GM19468 (cell line): ENCODE measurements at regions not wholly inside any gene's neighbourhood (a gene's known extent, or its start where the extent isn't known, plus 50 kb on each side); places are given as distances from the start of the nearest gene placed in this dataset.

Source experiments
- ATAC-seq: cut with Tn5 transposase; IDR thresholded peaks from one replicate; pipeline ENCODE4 v1.9.1; 2021; ENCODE audit warnings: mild to moderate bottlenecking, moderate library complexity, moderate number of reproducible peaks; ENCODE audit not compliant: unreplicated experiment; ENCODE audit errors: extremely low read depth

DNA sequence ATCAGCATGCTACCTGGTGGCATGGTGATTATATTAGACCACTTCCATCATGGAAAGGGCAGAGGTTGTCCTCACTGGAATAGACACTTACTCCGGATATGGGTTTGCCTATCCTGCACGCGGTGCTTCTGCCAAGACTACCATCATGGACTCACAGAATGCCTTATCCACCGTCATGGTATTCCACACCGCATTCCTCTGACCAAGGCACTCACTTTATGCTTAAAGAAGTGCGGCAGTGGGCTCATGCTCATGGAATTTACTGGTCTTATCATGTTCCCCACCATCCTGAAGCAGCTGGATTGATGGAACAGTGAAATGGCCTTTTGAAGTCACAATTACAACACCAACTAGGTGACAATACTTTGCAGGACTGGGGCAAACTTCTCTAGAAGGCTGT is 109.2 kb upstream of the DRD2 start:
- ATAC-seq, result no peak

DNA sequence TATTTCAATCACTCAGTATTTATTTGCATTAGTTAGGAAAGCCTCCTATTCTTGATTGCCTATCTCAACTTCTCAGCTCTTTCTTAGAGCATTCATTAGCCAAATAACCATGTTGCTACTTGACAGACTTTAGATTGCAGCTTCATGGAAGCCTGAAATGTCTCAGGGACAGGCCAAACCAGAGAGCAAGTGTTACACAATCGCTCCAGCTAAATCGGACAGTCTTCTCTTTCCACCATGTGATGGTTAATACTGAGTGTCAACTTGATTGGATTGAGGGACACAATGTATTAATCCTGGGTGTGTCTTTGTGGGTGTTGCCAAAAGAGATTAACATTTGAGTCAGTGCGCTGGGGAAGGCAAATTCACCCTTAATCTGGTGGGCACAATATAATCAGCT is 106.5 kb upstream of the DRD2 start:
- no peak for ATAC-seq

DNA sequence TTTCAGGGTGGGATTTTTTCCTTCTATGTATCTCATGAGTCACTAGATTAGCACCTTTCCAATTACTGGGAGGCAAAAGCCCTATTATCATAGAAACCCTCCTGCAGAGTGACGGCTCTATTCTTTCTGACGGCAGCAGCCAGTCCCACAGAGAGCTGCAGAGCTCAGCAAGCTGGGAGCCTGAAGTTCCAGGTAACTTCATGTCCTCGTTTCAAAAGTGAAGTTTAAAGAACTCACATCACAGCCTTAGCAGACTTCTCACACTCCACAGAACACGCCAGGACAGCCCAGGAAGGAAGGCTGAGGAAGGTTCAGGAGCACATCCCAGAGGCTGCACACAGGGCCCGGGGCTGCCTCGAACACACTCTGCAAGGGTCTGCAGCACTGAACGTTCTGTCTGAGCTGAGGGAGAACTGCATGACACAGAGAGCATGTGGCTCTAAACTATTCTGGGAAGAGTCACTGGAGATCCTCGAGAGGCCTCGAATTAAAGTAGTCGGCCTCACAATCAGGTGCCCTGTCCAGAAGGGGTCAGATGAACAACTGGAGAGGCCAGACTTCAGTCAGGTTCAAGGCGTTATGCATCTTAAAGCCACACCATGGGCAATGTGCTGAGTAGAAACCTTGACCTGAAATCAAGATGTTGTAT is 104.2 kb upstream of the DRD2 start:
- no peak for ATAC-seq

DNA sequence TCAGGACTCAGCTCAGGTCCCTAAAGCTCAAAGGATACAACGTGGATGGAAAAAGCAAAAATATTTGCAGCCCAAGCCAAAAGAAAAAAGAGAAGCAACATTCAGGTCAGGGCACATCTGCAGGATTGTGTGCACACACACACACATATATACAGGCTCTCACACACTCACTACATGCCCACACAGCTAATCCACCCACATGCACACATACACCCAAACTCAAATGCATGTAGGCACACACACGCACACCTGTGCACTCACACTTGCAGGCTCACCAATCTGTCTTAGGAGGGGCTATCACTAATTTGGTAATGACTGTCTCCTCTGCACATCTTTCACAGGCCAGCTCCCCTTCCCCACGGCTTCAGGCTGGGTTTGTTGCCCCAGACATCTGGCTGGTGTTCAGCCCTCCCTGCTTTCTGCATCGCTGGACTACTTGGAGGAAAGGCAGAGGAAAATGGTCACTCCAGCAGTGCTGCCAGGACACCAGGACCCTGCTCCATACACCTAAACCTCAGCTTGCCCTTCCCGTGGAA is 103.6 kb upstream of the DRD2 start:
- no peak for ATAC-seq

DNA sequence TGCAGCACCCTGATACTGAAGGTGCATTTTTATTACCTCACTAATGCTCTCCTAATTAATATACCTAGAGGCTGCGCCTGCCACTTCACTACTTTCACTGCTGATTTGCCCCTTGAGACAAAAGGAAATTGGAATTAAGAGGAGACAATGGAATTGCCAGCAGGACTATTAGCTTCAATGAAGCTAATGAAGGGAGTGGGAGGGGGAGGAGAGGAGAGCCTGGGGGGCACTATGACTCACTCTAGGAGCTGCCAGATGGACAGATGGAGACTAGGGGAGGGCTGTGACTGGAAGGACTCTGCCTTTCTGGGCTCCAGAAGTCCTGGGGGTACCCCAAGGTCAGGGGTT is 102.8 kb upstream of the DRD2 start:
- no peak for ATAC-seq

DNA sequence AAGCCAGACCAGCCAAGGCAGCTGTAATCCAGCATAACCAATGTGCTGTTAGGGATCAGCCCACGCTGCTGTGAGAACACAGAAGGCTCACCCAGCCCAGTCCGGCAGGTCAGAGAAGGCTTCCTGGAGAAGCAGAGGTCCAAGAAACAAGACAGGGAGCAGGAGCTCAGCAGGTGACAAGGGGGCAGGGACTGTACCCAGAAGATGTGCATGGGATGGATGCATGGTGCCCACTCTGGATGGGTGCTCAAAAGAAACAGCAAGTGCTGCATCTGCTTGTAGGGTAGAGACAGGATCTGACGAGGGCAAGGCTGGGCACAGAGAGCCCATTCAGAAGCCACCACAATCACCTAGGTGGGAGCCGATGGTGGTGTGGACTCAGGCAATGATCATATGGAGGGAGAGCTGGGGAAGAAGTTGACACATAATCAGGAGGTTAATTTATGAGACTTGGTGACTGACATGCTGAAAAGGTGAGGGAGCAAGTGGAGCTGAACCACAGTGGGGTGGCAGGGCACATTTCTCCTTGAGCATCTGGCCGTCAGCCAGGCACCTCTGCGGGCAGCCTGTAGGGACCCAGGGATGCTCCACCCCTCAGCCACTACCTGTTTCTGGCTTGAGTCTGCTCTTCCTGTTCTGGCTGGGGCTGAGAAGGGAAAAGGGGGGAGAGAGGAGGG is 102.3 kb upstream of the DRD2 start:
- no peak for ATAC-seq

DNA sequence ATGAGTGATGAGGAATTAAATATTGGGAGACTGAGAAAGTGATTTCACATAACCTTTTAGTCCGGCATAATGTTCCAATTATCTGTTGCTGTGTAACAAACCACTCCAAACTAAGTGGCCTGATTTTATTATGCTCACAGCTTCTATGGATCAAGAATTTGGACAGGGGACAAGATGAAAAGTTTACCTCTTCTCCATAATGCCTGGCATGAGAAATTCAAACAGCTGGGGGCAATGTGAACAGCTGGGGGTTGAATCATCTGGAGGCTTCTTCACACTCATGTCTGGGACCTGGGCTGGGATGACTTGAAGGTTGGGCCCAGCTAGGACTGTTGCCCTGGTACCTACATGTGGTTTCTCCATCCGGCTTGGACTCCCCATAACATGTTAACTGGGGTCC is 99.4 kb upstream of the DRD2 start:
- ATAC-seq, result no peak

DNA sequence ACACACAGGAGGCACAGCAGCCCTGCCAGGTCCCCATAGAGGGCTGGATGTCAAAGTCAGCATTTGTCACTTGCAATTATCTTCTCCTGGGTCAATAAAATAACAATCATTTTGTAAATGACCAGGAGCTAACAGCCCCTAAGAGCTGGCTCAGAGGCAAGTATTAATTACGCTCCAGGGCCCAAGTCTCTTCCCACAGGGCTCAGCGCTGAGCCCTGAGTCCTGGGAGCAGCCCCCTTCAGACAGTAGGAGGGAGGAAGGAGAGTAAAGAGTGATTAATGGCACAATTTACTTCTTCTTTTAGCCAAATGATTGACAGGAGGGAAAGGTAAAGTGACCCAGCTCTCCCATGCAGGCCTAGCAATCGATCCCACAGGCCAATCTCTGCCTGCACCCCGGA is 99.0 kb upstream of the DRD2 start:
- ATAC-seq, result no peak

DNA sequence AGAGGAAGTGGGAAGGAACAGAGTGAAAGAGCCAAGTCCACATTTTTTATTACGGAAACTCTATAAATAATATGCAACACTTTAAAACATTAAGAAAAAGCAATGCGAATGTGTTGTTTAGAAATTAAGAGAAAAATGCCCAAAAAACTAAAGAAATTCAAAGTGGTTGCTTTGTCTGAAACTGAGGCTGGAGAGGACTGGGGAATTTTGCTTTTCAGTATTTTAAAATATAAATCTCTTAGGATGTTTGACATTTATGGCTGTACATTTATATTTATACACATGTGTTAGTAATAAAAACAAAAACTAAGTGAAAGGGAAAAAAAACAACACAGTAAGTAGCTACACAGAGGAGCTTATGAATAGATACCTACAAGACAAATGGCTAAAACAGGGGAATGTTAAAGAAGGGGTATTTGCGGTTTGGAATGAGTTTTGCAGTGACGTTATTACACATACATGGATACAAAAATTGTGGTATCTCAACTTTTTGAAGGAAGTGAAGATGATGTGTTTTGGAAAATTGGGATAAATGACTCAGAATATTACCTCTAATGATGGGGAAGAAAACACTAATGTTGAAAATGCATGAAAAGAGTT is 97.0 kb upstream of the DRD2 start:
- no peak for ATAC-seq

DNA sequence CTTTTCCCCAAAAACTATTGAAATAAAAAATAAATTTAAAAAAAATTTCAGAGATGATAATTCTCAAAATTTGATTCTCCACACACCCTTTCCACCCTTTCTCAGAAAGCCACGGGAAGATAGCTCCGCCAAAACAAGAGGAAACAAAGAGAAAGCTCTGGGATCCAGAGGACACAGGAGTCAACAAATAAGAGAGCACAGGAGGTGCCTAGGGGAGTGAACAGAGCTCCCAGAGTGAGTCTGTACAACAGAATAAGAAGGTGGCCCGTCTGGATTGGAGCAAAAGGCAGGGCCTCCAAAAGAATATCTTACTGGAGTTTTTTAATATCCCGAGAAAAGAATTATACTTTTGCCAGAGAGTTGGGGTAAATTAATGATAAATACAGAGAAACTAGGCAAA is 96.3 kb upstream of the DRD2 start:
- ATAC-seq, result no peak

DNA sequence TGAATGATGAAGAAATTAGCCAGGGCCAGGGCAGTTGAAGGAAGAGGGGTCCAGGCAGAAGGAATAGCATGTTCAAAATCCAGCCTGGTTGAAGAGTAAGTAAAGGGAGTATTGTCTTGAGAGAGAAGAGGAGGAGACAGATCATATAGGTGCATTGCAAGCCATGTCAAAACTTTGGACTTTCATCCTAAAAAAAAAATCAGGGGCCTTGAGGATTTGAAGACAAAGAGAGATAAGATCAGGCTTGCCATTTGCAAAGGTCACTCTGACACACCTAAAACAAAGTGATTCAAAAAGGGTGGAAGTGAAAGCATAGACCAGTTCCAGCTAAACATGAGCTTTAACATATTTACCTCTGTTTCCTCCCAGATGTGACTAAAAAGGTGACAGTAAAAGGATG is 95.7 kb upstream of the DRD2 start:
- no peak for ATAC-seq

DNA sequence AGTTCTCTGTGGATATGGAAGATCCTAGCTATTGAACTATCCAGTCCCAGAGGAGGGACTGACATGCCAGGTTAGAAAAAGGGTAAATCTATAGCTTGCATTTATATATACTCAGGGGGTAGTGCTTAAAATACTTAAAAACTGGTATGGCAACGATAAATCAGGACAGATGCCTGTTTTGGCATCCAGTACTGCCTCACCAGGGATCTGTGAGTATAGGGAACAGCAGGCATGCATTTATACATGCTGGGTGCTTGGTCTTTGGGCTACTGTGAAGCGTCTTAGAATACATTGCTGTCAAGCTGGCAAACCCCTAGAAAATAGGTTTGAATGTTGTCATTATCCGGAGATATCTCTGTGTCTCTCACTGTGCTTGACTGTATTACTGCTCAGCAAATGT is 94.2 kb upstream of the DRD2 start:
- ATAC-seq, result no peak

DNA sequence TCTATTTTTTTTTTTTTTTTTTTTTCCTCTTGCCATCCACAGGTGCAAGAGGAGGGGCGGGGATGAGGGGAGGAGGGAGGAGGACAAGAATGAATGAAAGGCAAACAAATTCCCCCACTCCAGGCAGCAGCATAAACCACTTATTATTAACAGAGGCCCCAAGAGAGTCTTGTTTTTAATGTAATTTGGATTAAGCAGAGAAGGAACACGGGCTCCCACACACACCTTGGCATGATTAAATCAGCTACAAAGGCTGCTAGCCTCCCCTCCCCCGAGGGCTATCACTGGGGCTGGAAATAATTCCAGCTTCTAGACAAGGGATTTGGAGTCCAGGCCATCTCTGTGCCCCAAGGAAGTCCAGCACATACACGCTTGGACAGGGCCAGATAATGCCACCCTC is 93.4 kb upstream of the DRD2 start:
- no peak for ATAC-seq

DNA sequence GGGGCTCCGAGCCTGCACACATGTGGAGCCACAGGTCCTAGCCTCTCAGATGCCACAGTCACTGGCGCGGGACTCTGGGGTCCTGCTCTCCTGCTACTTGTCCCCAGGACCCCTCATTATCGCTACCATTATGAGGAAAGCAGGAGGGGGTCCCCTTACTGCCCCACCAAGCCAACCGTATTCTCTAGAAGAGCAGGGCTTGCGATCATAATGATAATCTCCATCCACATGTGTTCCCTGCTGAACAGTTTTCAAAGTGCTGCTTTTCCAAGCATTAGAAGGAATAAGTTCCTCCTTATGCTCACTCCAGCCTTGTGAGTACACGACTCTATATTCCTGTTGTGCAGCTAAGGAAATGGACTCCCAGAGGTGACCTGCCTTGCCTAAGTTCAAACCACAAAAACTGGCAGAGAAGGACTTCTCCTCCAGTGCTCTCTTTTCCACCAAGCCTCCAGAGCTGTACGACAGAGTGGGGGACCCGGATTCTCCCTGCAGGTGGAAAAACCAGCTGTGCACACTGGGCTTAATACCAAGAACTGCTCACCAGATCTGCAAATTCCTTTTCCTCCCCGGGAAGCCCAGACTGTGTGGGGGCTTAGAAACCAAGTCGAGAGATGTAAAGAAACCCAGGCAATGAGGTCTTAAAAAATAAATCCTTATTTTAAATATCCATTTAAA is 92.8 kb upstream of the DRD2 start:
- ATAC-seq, result no peak

DNA sequence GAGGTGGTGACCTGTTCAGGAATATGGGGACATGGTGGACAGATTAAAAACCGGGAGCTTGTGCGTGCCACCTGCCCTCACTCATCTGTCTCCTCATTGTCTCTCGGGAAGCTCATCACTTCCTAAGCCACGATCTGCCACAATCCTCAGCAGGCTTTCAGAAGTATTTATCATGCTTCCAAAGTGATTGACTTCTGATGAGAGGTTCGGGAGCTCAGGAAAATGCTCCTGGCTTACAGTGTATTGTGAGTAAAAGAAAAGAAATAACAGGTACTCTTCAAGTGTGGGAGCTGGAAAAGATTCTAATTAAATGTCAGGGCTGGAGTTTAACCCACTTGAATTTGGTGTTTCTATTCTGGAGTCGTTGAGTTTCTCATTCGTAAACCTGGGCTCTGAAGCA is 91.9 kb upstream of the DRD2 start:
- ATAC-seq, result no peak

DNA sequence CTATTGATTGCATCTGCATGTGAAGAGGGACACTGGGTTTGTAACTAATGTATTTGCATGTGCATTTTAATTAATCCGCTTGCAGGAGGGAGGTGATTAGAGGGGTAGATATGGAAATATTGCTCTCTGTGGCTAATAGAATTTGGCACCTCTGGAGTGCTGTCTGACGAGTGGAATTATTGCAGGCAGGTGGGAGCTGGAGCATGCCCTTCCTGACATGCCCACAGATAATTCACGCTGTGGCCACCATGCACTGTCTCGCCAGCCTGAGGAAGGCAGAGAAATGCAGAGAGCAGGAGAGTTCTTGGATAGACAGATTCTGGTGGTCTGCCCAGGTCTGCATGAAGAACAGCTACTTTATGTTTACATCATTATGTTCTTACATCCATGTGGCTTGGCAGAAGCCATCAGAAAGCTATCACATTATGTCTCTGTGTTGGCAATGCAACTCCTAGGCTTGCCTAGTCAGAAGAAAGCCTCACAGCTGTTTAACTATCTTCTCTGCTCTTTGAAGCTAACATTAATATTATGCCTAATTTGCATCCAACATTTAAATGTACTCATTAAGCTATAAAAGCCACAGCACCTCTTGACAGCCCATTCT is 89.4 kb upstream of the DRD2 start:
- ATAC-seq, result no peak

DNA sequence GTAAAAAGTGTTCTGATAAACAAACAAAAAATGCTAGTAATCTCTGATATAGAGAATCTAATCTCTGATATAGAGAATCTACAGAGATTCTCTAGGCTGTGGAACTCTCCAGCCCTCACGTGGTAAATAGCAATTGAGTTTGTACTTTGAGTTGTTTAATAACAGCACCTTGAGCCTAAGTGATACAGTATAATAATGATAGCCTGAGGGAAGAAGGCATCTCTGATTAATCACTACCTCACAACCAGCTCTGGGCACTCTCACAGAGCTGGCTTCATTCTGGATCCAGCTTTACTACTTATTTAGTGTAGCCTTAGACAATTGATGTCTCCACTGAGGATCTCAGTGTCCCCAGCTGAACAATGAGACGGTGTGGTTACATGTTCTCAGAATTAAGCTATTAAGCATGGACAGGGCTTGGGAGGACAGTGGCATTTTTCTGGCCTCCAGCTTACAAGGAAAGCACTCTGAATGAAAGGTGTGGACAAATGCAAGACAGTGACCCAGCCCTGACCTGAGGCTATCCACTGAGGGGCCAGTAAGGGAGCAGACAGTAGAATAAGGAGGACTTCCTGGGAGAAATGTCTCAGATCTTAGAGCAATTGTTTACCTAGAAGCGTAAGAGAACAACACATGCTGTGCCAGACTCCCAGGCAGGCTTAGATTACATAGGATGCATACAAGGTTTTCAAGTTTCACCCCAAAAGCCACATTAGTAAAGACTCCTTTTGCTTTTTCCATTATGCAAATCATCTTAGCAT is 88.7 kb upstream of the DRD2 start:
- no peak for ATAC-seq

DNA sequence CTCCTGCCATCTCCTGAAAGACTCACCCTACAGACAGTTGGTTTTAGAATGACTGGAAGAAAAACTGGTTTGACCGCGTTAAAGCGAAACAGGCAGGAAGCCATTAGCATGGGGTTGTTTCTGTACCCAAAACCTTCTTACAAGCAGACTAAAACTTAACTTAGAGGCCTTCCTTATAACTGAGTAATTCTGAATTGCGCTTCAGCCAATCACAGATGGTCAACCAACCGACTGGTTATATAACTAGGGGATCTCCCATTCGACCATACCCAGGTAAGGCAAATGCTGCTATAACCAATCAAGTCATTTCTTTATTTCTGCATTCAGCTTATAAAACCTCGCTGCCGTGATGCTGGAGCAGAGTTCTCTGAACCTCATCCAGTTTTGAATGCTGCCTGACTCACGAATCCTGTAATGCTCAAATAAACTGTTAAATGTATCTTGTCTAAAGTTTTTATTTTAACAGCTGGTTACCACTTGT is 87.8 kb upstream of the DRD2 start:
- ATAC-seq, result no peak

DNA sequence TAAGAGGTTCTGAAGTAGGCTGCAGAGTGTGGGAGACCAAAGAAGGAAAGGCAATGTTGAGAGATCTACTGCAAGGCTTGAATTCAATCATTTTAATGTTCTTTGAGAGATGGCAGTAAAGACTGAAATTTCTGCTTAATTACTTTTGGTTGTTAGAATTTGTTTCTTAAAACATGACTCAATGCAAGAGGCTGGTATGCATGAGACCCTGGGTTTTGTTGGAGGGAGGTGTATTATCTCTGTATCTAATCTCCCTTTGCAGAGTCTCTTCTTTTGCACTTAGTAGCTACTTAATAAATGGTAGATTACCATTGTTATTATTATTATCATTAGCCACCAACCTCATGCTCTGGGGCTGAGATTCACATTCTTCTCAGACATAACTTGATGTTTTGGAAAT is 87.4 kb upstream of the DRD2 start:
- ATAC-seq, result no peak

DNA sequence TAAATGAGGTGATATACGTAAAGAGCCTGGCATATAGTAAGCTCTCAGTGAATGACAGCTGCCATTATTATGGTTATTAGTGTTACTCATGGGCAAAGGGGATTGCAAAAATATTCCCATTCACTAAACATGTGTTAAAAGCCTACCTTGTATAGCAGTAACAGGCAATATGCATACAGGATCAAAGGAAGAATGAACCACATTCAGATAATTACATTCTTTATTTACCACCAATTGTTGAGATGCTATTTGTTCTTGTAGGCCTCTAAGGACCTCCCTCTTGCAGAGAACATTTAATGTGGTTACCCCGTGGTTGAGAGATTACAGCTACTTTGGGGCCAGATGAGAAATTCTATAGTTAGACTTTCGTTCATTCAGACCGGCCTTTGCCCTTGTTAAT is 82.7 kb upstream of the DRD2 start:
- ATAC-seq, result no peak
